ENCODE measurements at regions not wholly inside any gene's neighbourhood (a gene's known extent, or its start where the extent isn't known, plus 50 kb on each side); places are given as distances from the start of the nearest gene placed in this dataset.

DNA sequence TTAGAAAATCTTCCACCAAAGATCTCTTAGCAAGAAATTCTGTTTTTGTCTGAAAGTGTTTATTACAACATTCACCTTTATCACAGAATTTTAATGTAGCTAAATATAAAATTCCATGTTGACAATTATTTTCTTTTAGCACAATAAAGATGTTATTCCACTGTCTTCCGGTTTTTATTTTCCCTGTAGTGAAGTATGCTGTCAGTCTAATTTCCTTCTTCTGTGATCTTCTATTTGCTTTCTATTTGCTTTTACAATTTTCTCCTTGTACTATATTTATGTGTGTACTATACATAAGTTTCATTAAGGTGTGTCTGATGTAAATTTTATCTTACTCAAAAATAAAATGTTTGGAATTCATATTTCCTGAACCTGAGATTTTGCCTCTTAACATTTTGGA lies 117.5 kb upstream of the PPP2R3A start:
- Histone ChIP-seq H2AFZ (ENCODE audit: low read depth, low read length) (no peak overlapping the region), H3K79me2 (ENCODE audit: control insufficient read depth, insufficient read depth, low read length) (no peaks in the 10 kb centered on the region), H3K4me1 (replicated peaks in 1 of 2; ENCODE audit: control insufficient read depth in 2 of 2, insufficient read depth in 2 of 2, low read length in 2 of 2) (no peaks in the 10 kb centered on the region), H3K27ac (ENCODE audit: extremely low read depth, low read depth, low read length) (no peak overlapping the region), H3K27me3 (ENCODE audit: control insufficient read depth in 2 of 2, insufficient read depth in 2 of 2, low read length in 2 of 2) (no peaks in the 10 kb centered on the region), H3K9me1 (ENCODE audit: control insufficient read depth, insufficient read depth, low read length) (no peaks in the 10 kb centered on the region), H3K36me3 (ENCODE audit: control insufficient read depth, insufficient read depth, low read length) (no peaks in the 10 kb centered on the region), H3K4me2 (ENCODE audit: insufficient read depth, low read length) (no peak overlapping the region), H3K9ac (ENCODE audit: insufficient read depth in 1 of 2, low read depth in 2 of 2, low read length in 2 of 2) (no peak overlapping the region), H4K20me1 (replicated peaks; ENCODE audit: control insufficient read depth, insufficient read depth, low read length) (no peaks in the 10 kb centered on the region), H3K9me3 (replicated peaks; ENCODE audit: control insufficient read depth, insufficient read depth, low read depth, low read length) (no peaks in the 10 kb centered on the region), H3K4me3 (no peak overlapping the region)
- 0 out of 2 replicates have a peak, but pooled peaks have one; percentile 16 for TF ChIP-seq ETV1 (tag; conservative IDR thresholded peaks at IDR 0.05; ENCODE audit: low read depth)
- TF ChIP-seq ETS2 (tag; IDR thresholded peaks at IDR 0.05; ENCODE audit: borderline replicate concordance, poor library complexity, severe bottlenecking) = no peak
- DNase-seq (ENCODE audit: extremely low read depth in 1 of 4, low spot score in 3 of 4) = no peak
- in situ Hi-C loops (cut with MboI) (no loop called here), intact Hi-C loops (cut with micrococcal nuclease) (no loop called here)
- CTCF ChIA-PET (ENCODE audit: low intra/inter-chr PET ratio) = no interaction called here
- ATAC-seq = no peak
- BruUV-seq (replicated peaks) = no TSS peak
- POLR2A ChIA-PET = no interaction called here
- FAIRE-seq = no peak
- 0% methylated on average over 1 of the region's 1 CpG for WGBS (ENCODE audit: insufficient coverage, low coverage, missing lambda C conversion rate)

DNA sequence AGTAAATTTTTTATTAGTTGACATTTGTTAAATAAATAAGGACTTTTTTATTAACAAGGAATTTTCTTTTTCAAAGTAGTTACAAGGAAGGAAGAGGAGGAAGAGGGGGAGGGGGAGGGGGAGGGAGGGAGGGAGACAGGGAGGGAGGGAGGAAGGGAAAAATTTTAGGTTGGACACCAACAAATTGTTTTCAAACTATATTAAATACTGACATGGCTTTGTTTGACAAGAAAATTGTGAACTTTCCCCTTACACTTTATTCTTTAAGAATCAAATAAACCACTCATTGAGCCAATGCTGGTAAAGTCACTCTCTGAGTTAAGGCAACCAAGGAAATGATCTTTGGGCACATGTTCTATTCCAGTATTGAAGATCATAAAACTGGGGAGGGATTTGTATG lies 115.7 kb upstream of the PPP2R3A start:
- no peaks in the 10 kb centered on the region for H4K20me1 ChIP-seq (replicated peaks; ENCODE audit: control insufficient read depth, insufficient read depth, low read length)
- H3K27ac ChIP-seq (ENCODE audit: extremely low read depth, low read depth, low read length) = no peak overlapping the region
- H3K79me2 ChIP-seq (ENCODE audit: control insufficient read depth, insufficient read depth, low read length) = no peaks in the 10 kb centered on the region
- no peaks in the 10 kb centered on the region for H3K27me3 ChIP-seq (ENCODE audit: control insufficient read depth in 2 of 2, insufficient read depth in 2 of 2, low read length in 2 of 2)
- BruUV-seq (replicated peaks) = no TSS peak
- H3K9me1 ChIP-seq (ENCODE audit: control insufficient read depth, insufficient read depth, low read length) = no peaks in the 10 kb centered on the region
- H3K9ac ChIP-seq (ENCODE audit: insufficient read depth in 1 of 2, low read depth in 2 of 2, low read length in 2 of 2) = no peak overlapping the region
- H2AFZ ChIP-seq (ENCODE audit: low read depth, low read length) = no peak overlapping the region
- no peak overlapping the region for H3K4me2 ChIP-seq (ENCODE audit: insufficient read depth, low read length)
- TF ChIP-seq, protein P1, sequence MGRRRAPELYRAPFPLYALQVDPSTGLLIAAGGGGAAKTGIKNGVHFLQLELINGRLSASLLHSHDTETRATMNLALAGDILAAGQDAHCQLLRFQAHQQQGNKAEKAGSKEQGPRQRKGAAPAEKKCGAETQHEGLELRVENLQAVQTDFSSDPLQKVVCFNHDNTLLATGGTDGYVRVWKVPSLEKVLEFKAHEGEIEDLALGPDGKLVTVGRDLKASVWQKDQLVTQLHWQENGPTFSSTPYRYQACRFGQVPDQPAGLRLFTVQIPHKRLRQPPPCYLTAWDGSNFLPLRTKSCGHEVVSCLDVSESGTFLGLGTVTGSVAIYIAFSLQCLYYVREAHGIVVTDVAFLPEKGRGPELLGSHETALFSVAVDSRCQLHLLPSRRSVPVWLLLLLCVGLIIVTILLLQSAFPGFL (CRISPR knock-in tag; IDR thresholded peaks at IDR 0.05) = no peak
- peak; percentile 51 for TF ChIP-seq HNRNPK (IDR thresholded peaks at IDR 0.05; ENCODE audit: low read depth, low read length, poor library complexity, severe bottlenecking)
- POLR2A ChIA-PET = no interaction called here
- no peaks in the 10 kb centered on the region for H3K36me3 ChIP-seq (ENCODE audit: control insufficient read depth, insufficient read depth, low read length)
- DNase-seq (ENCODE audit: extremely low read depth in 1 of 4, low spot score in 3 of 4) (no peak), FAIRE-seq (no peak), ATAC-seq (no peak)
- CTCF ChIA-PET (ENCODE audit: low intra/inter-chr PET ratio) = no interaction called here
- no peaks in the 10 kb centered on the region for H3K9me3 ChIP-seq (replicated peaks; ENCODE audit: control insufficient read depth, insufficient read depth, low read depth, low read length)
- no peaks in the 10 kb centered on the region for H3K4me1 ChIP-seq (replicated peaks in 1 of 2; ENCODE audit: control insufficient read depth in 2 of 2, insufficient read depth in 2 of 2, low read length in 2 of 2)
- in situ Hi-C loops (cut with MboI) (no loop called here), intact Hi-C loops (cut with micrococcal nuclease) (no loop called here)
- H3K4me3 ChIP-seq = no peak overlapping the region

Measured in K562 (cell line).